ENCODE measurements at regions not wholly inside any gene's neighbourhood (a gene's known extent, or its start where the extent isn't known, plus 50 kb on each side); places are given as distances from the start of the nearest gene placed in this dataset.

DNA sequence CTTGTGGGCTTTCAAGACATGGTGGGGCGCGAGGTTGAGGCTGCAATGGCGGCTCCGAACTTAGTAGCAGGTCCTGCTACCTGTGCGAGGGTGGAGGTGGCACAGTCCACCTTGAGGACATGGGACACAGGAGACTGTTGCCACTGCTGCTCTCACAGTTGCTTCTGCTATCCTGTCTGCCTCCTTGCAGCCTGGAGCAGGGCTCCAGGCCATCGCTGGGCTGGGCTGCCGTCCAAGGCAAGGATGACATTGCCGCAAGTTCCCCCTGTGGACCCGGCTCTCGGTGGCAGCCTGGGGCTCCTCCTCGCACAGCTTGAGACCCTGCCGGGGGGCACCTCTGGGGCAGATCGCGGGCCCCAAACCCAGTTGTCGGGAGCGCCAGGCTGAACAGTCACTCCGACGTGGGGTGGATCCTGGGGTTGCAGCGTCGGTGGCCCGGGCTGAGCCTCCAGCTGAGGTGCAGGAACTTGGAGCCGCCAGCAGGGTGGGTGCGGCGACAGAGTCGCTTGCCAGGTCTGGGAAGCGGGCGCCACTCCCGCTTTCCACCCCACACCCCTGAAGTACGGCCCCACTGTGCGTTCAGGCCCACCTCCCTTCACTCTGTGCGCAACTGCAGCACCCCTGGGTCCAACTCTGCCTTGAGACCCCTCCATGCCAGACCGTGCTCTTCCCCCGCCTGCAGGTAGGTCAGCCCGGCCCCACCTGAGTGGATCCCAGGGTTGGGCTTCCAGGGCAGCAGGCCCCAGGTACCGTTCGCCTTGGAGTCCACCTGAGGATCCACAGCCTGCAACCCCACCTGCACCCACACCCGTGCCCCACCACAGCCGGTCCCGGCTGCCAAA is 192.7 kb upstream of the NUDT6 start:
- no peak overlapping the region for H3K9ac ChIP-seq
- no peak overlapping the region for H2AFZ ChIP-seq (replicated peaks)
- H3K4me2 ChIP-seq: no peak overlapping the region
- no peak for DNase-seq (ENCODE audit: low spot score)
- H3K27me3 ChIP-seq: no peaks in the 10 kb centered on the region
- no peaks in the 10 kb centered on the region for H3K4me1 ChIP-seq
- Mint-ChIP-seq H3K36me3 (peaks cover 9% of the 10 kb centered on the region), H3K4me1 (peaks cover 4% of the 10 kb centered on the region), H3K4me3 (no peak overlapping the region), H3K9me3 (no peaks in the 10 kb centered on the region), H3K27ac (no peak overlapping the region), H3K27me3 (ENCODE audit: insufficient read depth, low read depth) (no peaks in the 10 kb centered on the region)
- H4K20me1 ChIP-seq (ENCODE audit: low read depth): no peaks in the 10 kb centered on the region
- no peak overlapping the region for H3K4me3 ChIP-seq
- no peaks in the 10 kb centered on the region for H3K9me3 ChIP-seq (ENCODE audit: low read depth)
- H3F3A ChIP-seq (ENCODE audit: low read depth): no peaks in the 10 kb centered on the region
- H3K36me3 ChIP-seq: no peaks in the 10 kb centered on the region
- TF ChIP-seq, protein P1, sequence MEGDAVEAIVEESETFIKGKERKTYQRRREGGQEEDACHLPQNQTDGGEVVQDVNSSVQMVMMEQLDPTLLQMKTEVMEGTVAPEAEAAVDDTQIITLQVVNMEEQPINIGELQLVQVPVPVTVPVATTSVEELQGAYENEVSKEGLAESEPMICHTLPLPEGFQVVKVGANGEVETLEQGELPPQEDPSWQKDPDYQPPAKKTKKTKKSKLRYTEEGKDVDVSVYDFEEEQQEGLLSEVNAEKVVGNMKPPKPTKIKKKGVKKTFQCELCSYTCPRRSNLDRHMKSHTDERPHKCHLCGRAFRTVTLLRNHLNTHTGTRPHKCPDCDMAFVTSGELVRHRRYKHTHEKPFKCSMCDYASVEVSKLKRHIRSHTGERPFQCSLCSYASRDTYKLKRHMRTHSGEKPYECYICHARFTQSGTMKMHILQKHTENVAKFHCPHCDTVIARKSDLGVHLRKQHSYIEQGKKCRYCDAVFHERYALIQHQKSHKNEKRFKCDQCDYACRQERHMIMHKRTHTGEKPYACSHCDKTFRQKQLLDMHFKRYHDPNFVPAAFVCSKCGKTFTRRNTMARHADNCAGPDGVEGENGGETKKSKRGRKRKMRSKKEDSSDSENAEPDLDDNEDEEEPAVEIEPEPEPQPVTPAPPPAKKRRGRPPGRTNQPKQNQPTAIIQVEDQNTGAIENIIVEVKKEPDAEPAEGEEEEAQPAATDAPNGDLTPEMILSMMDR (IDR thresholded peaks at IDR 0.05): no peak
- TF ChIP-seq EZH2 (IDR thresholded peaks at IDR 0.05) (no peak), EZH2phosphoT487 (IDR thresholded peaks at IDR 0.05) (no peak)
- H3K79me2 ChIP-seq (ENCODE audit: low read depth): no peaks in the 10 kb centered on the region
- no peak overlapping the region for H3K27ac ChIP-seq

GRCh38 chr4:123116412-123116811 is 194.0 kb upstream of the NUDT6 start:
- H3K9me3 Mint-ChIP-seq: no peaks in the 10 kb centered on the region
- Histone ChIP-seq H2AFZ (replicated peaks) (no peak overlapping the region), H3K9ac (no peak overlapping the region), H3K9me3 (ENCODE audit: low read depth) (no peaks in the 10 kb centered on the region), H3K27me3 (no peaks in the 10 kb centered on the region), H3K79me2 (ENCODE audit: low read depth) (no peaks in the 10 kb centered on the region), H3K36me3 (no peaks in the 10 kb centered on the region), H3K27ac (no peak overlapping the region), H3K4me2 (no peak overlapping the region), H4K20me1 (ENCODE audit: low read depth) (no peaks in the 10 kb centered on the region), H3F3A (ENCODE audit: low read depth) (no peaks in the 10 kb centered on the region), H3K4me3 (no peak overlapping the region), H3K4me1 (no peaks in the 10 kb centered on the region)
- peaks cover 9% of the 10 kb centered on the region for H3K36me3 Mint-ChIP-seq
- no peak for TF ChIP-seq EZH2 (IDR thresholded peaks at IDR 0.05)
- no peak for TF ChIP-seq EZH2phosphoT487 (IDR thresholded peaks at IDR 0.05)
- TF ChIP-seq, protein P1 (IDR thresholded peaks at IDR 0.05): no peak
- peak overlapping the region; percentile 31 for H3K27ac Mint-ChIP-seq
- no peak for DNase-seq (ENCODE audit: low spot score)
- H3K27me3 Mint-ChIP-seq (ENCODE audit: insufficient read depth, low read depth): no peaks in the 10 kb centered on the region
- no peak overlapping the region for H3K4me3 Mint-ChIP-seq
- peaks cover 4% of the 10 kb centered on the region for H3K4me1 Mint-ChIP-seq

- Histone ChIP-seq H3K27ac (no peak overlapping the region), H3K4me1 (no peaks in the 10 kb centered on the region), H3K27me3 (no peaks in the 10 kb centered on the region), H3K9me3 (ENCODE audit: low read depth) (no peaks in the 10 kb centered on the region), H4K20me1 (ENCODE audit: low read depth) (no peaks in the 10 kb centered on the region), H3K4me2 (no peak overlapping the region), H3K9ac (no peak overlapping the region), H3K4me3 (no peak overlapping the region), H3F3A (ENCODE audit: low read depth) (no peaks in the 10 kb centered on the region), H3K36me3 (no peaks in the 10 kb centered on the region), H2AFZ (replicated peaks) (no peak overlapping the region), H3K79me2 (ENCODE audit: low read depth) (no peaks in the 10 kb centered on the region)
- peaks cover 4% of the 10 kb centered on the region for H3K4me1 Mint-ChIP-seq
- no peak for TF ChIP-seq EZH2 (IDR thresholded peaks at IDR 0.05)
- no peak for TF ChIP-seq EZH2phosphoT487 (IDR thresholded peaks at IDR 0.05)
- TF ChIP-seq, protein P1 (IDR thresholded peaks at IDR 0.05): no peak
- peaks cover 2% of the 10 kb centered on the region for H3K9me3 Mint-ChIP-seq
- H3K4me3 Mint-ChIP-seq: no peak overlapping the region
- H3K27me3 Mint-ChIP-seq (ENCODE audit: insufficient read depth, low read depth): no peaks in the 10 kb centered on the region
- no peak for DNase-seq (ENCODE audit: low spot score)
- H3K36me3 Mint-ChIP-seq: peaks cover 9% of the 10 kb centered on the region
- H3K27ac Mint-ChIP-seq: no peak overlapping the region
These were observed 198.1 kb upstream of the NUDT6 start for GRCh38 chr4:123120473-123120872.

Data from neural progenitor cell (in vitro differentiated cells).